ENCODE measurements at regions not wholly inside any gene's neighbourhood (a gene's known extent, or its start where the extent isn't known, plus 50 kb on each side); places are given as distances from the start of the nearest gene placed in this dataset.

GRCh38 chr15:45855210-45855906 lies 220.5 kb downstream of the SQOR start:
- Mint-ChIP-seq H3K9me3 (peaks cover 0 to 16% (median under 1%) of the 10 kb centered on the region in 8 donors), H3K4me1 (no peaks in the 10 kb centered on the region), H3K4me3 (no peak overlapping the region), H3K27ac (no peak overlapping the region), H3K36me3 (no peaks in the 10 kb centered on the region), H3K27me3 (peaks cover 1 to 4% of the 10 kb centered on the region in 2 donors)
- Histone ChIP-seq H3K27ac (ENCODE audit: low read depth, low read length) (no peak overlapping the region), H3K27me3 (ENCODE audit: insufficient read depth, low read length) (no peaks in the 10 kb centered on the region), H3K36me3 (ENCODE audit: insufficient read depth, low read length) (no peaks in the 10 kb centered on the region), H3K4me3 (ENCODE audit: low read length in 2 of 2) (no peak overlapping the region), H3K4me1 (ENCODE audit: insufficient read depth, low read length) (no peaks in the 10 kb centered on the region), H3K9me3 (ENCODE audit: control insufficient read depth in 1 of 2, low read length in 2 of 2) (no peaks in the 10 kb centered on the region)
- CTCF ChIA-PET (ENCODE audit: partially characterized antibody), result no interaction called here
- DNase-seq, result no peak
- intact Hi-C loops (cut with micrococcal nuclease), result no loop called here
- POLR2A ChIA-PET (ENCODE audit: partially characterized antibody), result no interaction called here

GRCh38 chr15:45855907-45856579 lies 221.2 kb downstream of the SQOR start:
- H3K27me3 ChIP-seq (ENCODE audit: insufficient read depth, low read length), result no peaks in the 10 kb centered on the region
- no peak overlapping the region for H3K27ac ChIP-seq (ENCODE audit: low read depth, low read length)
- intact Hi-C loops (cut with micrococcal nuclease), result no loop called here

GRCh38 chr15:45857291-45857690 lies 222.5 kb downstream of the SQOR start:
- H3K4me3 ChIP-seq (ENCODE audit: low read length in 2 of 2), result no peak overlapping the region
- Mint-ChIP-seq H3K4me3 (no peak overlapping the region), H3K36me3 (no peaks in the 10 kb centered on the region), H3K9me3 (peaks cover 0 to 8% (median 0%) of the 10 kb centered on the region in 8 donors), H3K4me1 (no peaks in the 10 kb centered on the region), H3K27me3 (peaks cover 4% of the 10 kb centered on the region in 2 donors), H3K27ac (no peak overlapping the region)
- intact Hi-C loops (cut with micrococcal nuclease), result no loop called here
- no peaks in the 10 kb centered on the region for H3K36me3 ChIP-seq (ENCODE audit: insufficient read depth, low read length)
- H3K9me3 ChIP-seq (ENCODE audit: control insufficient read depth in 1 of 2, low read length in 2 of 2), result no peaks in the 10 kb centered on the region
- no peak overlapping the region for H3K27ac ChIP-seq (ENCODE audit: low read depth, low read length)
- H3K27me3 ChIP-seq (ENCODE audit: insufficient read depth, low read length), result no peaks in the 10 kb centered on the region
- POLR2A ChIA-PET (ENCODE audit: partially characterized antibody), result no interaction called here
- CTCF ChIA-PET (ENCODE audit: partially characterized antibody), result no interaction called here
- DNase-seq, result no peak
- no peaks in the 10 kb centered on the region for H3K4me1 ChIP-seq (ENCODE audit: insufficient read depth, low read length)

More at GRCh38 chr15:45855907-45856579, 221.2 kb downstream of the SQOR start:
- Mint-ChIP-seq H3K27ac (no peak overlapping the region), H3K27me3 (peaks cover 1 to 4% of the 10 kb centered on the region in 2 donors), H3K4me3 (no peak overlapping the region), H3K4me1 (no peaks in the 10 kb centered on the region), H3K9me3 (peaks cover 0 to 12% (median 0%) of the 10 kb centered on the region in 8 donors), H3K36me3 (no peaks in the 10 kb centered on the region)
- H3K4me1 ChIP-seq (ENCODE audit: insufficient read depth, low read length), result no peaks in the 10 kb centered on the region
- H3K9me3 ChIP-seq (ENCODE audit: control insufficient read depth in 1 of 2, low read length in 2 of 2), result no peaks in the 10 kb centered on the region
- ChIA-PET CTCF (ENCODE audit: partially characterized antibody) (no interaction called here), POLR2A (ENCODE audit: partially characterized antibody) (no interaction called here)
- H3K4me3 ChIP-seq (ENCODE audit: low read length in 2 of 2), result no peak overlapping the region
- H3K36me3 ChIP-seq (ENCODE audit: insufficient read depth, low read length), result no peaks in the 10 kb centered on the region
- no peak for DNase-seq

- CTCF ChIA-PET (ENCODE audit: partially characterized antibody), result no interaction called here
- Mint-ChIP-seq H3K4me3 (no peak overlapping the region), H3K27ac (no peak overlapping the region), H3K36me3 (no peaks in the 10 kb centered on the region), H3K4me1 (no peaks in the 10 kb centered on the region), H3K27me3 (peaks cover 5 to 6% of the 10 kb centered on the region in 2 donors), H3K9me3 (peaks cover 0 to 7% (median 0%) of the 10 kb centered on the region in 8 donors)
- intact Hi-C loops (cut with micrococcal nuclease), result no loop called here
- POLR2A ChIA-PET (ENCODE audit: partially characterized antibody), result no interaction called here
- DNase-seq, result no peak
- Histone ChIP-seq H3K9me3 (ENCODE audit: control insufficient read depth in 1 of 2, low read length in 2 of 2) (no peaks in the 10 kb centered on the region), H3K27me3 (ENCODE audit: insufficient read depth, low read length) (no peaks in the 10 kb centered on the region), H3K27ac (ENCODE audit: low read depth, low read length) (no peak overlapping the region), H3K36me3 (ENCODE audit: insufficient read depth, low read length) (no peaks in the 10 kb centered on the region), H3K4me1 (ENCODE audit: insufficient read depth, low read length) (no peaks in the 10 kb centered on the region), H3K4me3 (ENCODE audit: low read length in 2 of 2) (no peak overlapping the region)
Measured at GRCh38 chr15:45858491-45858890, 223.7 kb downstream of the SQOR start.

- Histone ChIP-seq H3K9me3 (ENCODE audit: control insufficient read depth in 1 of 2, low read length in 2 of 2) (no peaks in the 10 kb centered on the region), H3K36me3 (ENCODE audit: insufficient read depth, low read length) (no peaks in the 10 kb centered on the region), H3K4me3 (ENCODE audit: low read length in 2 of 2) (no peak overlapping the region), H3K4me1 (ENCODE audit: insufficient read depth, low read length) (no peaks in the 10 kb centered on the region), H3K27me3 (ENCODE audit: insufficient read depth, low read length) (no peaks in the 10 kb centered on the region), H3K27ac (ENCODE audit: low read depth, low read length) (no peak overlapping the region)
- DNase-seq, result no peak
- Mint-ChIP-seq H3K9me3 (peaks cover 0 to 3% (median 0%) of the 10 kb centered on the region in 8 donors), H3K4me1 (no peaks in the 10 kb centered on the region), H3K36me3 (no peaks in the 10 kb centered on the region), H3K27me3 (peaks cover 3 to 6% of the 10 kb centered on the region in 2 donors), H3K27ac (no peak overlapping the region), H3K4me3 (no peak overlapping the region)
- ChIA-PET POLR2A (ENCODE audit: partially characterized antibody) (no interaction called here), CTCF (ENCODE audit: partially characterized antibody) (no interaction called here)
- intact Hi-C loops (cut with micrococcal nuclease), result no loop called here
Measured at GRCh38 chr15:45862034-45862433, 227.2 kb downstream of the SQOR start.

- Histone ChIP-seq H3K36me3 (ENCODE audit: insufficient read depth, low read length) (no peaks in the 10 kb centered on the region), H3K27me3 (ENCODE audit: insufficient read depth, low read length) (no peaks in the 10 kb centered on the region), H3K27ac (ENCODE audit: low read depth, low read length) (no peak overlapping the region), H3K4me1 (ENCODE audit: insufficient read depth, low read length) (no peaks in the 10 kb centered on the region), H3K9me3 (ENCODE audit: control insufficient read depth in 1 of 2, low read length in 2 of 2) (no peaks in the 10 kb centered on the region), H3K4me3 (ENCODE audit: low read length in 2 of 2) (no peak overlapping the region)
- peaks cover 2 to 6% of the 10 kb centered on the region in 2 donors for H3K27me3 Mint-ChIP-seq
- H3K9me3 Mint-ChIP-seq, result peaks cover 0 to 3% (median 0%) of the 10 kb centered on the region in 8 donors
- ChIA-PET POLR2A (ENCODE audit: partially characterized antibody) (no interaction called here), CTCF (ENCODE audit: partially characterized antibody) (no interaction called here)
- no peaks in the 10 kb centered on the region for H3K4me1 Mint-ChIP-seq
- no peak overlapping the region for H3K4me3 Mint-ChIP-seq
- DNase-seq, result no peak
- no peak overlapping the region for H3K27ac Mint-ChIP-seq
- intact Hi-C loops (cut with micrococcal nuclease), result no loop called here
- H3K36me3 Mint-ChIP-seq, result no peaks in the 10 kb centered on the region
Measured at GRCh38 chr15:45863881-45864580, 229.2 kb downstream of the SQOR start.

GRCh38 chr15:45866616-45867015 lies 231.8 kb downstream of the SQOR start:
- no peaks in the 10 kb centered on the region for H3K36me3 Mint-ChIP-seq
- intact Hi-C loops (cut with micrococcal nuclease), result no loop called here
- DNase-seq, result no peak

More at GRCh38 chr15:45866616-45867015, 231.8 kb downstream of the SQOR start:
- Mint-ChIP-seq H3K4me1 (no peaks in the 10 kb centered on the region), H3K4me3 (no peak overlapping the region), H3K27me3 (peaks cover 2 to 6% of the 10 kb centered on the region in 2 donors), H3K27ac (no peak overlapping the region), H3K9me3 (peaks cover 0 to 6% (median 1%) of the 10 kb centered on the region in 8 donors)
- H3K4me1 ChIP-seq (ENCODE audit: insufficient read depth, low read length), result no peaks in the 10 kb centered on the region
- ChIA-PET POLR2A (ENCODE audit: partially characterized antibody) (no interaction called here), CTCF (ENCODE audit: partially characterized antibody) (no interaction called here)
- H3K27ac ChIP-seq (ENCODE audit: low read depth, low read length), result no peak overlapping the region
- no peaks in the 10 kb centered on the region for H3K36me3 ChIP-seq (ENCODE audit: insufficient read depth, low read length)
- no peaks in the 10 kb centered on the region for H3K9me3 ChIP-seq (ENCODE audit: control insufficient read depth in 1 of 2, low read length in 2 of 2)
- no peak overlapping the region for H3K4me3 ChIP-seq (ENCODE audit: low read length in 2 of 2)
- no peaks in the 10 kb centered on the region for H3K27me3 ChIP-seq (ENCODE audit: insufficient read depth, low read length)
